Stimulated activated CD4-positive, alpha-beta T cell treated with anti-CD3 and anti-CD28 coated beads, Interleukin-1b, Interleukin-23, amount 100 ng/mL, for 1 hour (primary cell): ENCODE measurements at regions not wholly inside any gene's neighbourhood (a gene's known extent, or its start where the extent isn't known, plus 50 kb on each side); places are given as distances from the start of the nearest gene placed in this dataset.

Source experiments
- DNase-seq, 2 donors: peaks; one replicate each; pipeline ENCODE4 v3.0.0-alpha.2; 2020; ENCODE audit warnings: low read depth in 2 of 2

DNA sequence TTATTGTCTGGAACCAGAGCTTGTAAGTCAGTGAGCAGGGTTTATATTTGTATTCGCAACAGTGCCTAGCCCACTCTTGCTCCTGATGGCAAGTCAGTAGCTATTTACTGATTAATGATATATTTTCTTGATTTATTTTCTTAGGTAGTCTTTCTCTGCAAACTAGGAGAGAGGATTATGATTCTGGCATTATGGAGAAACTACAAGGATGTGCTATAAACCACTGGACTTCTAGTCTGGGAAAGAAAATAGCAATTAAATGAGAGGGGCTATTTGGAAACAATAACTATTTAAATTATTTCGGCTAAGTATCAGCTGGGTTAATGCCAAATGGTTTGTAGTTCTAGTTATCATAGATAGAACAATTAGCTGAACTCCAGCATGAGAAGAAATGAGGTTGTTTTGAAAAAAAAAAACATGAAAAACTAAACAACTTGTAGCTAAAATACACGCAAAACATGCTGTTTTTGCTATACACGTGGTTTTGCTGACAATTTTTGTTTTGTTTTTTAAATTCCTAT, 304.9 kb upstream of the TCF21 start:
- DNase-seq = no peak

DNA sequence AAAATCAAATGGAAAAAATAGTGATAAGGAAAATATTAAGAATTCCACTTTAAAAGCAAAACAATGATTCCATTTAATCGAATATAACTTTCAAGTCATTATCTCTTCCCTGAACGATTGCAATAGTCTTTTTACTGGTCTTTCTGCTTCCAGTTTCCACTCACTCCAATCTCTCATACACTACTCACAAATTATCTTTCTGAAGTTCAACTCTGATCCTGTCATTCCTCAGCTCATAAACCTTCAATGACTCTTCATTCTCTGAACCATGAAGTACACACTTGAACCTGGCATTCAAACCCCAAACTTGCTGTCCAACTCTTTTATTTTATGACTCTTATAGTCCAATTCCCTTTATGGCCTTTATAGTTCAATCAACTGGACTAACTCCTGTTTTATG, 304.1 kb upstream of the TCF21 start:
- no peak for DNase-seq

DNA sequence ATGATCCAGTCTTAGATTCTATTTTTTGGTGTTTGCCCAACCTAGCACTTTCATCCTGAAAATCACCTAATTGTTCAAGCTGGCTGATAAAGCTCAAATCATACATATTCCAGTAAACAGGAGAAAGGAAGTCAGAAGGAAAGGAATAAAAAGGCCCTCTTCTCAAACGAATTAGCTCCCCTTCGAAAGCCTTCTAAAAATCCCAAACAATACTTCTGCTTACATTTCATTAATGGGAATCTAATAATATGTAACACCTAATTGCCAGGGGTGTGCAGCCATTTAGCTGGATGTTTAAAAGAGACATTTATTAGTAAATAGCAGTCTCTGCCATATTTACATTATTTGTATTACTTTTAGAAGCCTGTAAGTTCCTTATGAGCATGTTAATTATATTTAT, 302.9 kb upstream of the TCF21 start:
- no peak for DNase-seq

DNA sequence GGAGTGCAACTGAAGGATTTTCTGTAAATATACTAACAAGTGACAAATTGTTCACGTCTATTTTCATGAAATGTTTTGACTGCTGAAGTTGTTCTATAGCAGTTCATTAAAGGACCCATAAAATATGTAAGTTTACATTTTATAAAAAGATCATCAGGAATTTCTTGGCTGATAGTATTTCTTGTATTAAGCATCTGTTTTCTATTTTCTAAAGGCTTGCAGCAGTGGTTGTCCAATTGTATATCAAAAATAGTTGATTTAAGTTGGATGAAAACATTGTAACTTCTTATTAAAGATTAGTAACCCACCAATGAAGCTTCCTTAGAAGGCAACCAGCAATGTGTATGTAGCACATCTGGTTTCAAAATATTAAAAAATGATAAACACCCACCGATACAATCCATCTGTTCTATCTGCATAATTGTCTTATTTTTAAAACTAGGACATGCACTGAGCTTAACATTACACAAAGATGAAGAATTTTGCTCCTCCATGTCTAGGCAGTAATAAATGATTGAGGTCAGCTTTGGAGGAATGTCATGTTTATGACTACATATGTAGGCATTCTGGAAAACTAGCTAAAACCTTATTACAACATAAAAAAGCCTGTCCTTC, 301.3 kb upstream of the TCF21 start:
- DNase-seq = no peak

- no peak for DNase-seq
Measured at GRCh38 chr6:133590196-133590595, 298.7 kb upstream of the TCF21 start.

GRCh38 chr6:133590814-133591213, 298.1 kb upstream of the TCF21 start:
- DNase-seq = no peak

GRCh38 chr6:133591275-133591674, 297.6 kb upstream of the TCF21 start:
- DNase-seq = no peak

- DNase-seq = no peak
Measured at GRCh38 chr6:133594652-133595110, 294.2 kb upstream of the TCF21 start.

GRCh38 chr6:133595111-133595761, 293.7 kb upstream of the TCF21 start:
- DNase-seq = no peak

GRCh38 chr6:133606852-133607251, 282.1 kb upstream of the TCF21 start:
- DNase-seq = no peak

DNA sequence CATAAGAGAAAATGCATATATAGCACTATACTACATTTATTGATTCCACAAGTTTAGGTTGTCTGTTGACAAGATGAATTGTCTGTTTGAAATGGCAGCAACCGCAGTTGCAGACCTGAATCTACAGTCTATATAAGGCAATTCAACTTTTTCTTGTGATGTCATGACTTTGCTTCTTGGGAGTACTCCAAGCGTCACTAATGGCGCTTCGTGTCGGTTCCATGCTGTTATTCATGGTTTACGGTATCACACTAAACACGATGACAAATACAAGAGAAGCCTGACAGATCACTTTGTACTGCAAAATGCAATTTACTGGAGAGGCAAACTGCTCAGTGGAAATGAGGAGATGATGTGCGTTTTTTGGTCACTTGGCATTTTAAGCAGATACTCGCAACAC, 280.3 kb upstream of the TCF21 start:
- no peak for DNase-seq

GRCh38 chr6:133609415-133610226, 279.3 kb upstream of the TCF21 start:
- DNase-seq = no peak

GRCh38 chr6:133610227-133610840, 278.6 kb upstream of the TCF21 start:
- DNase-seq = no peak

GRCh38 chr6:133610971-133611370, 277.9 kb upstream of the TCF21 start:
- DNase-seq = no peak

GRCh38 chr6:133612459-133612858, 276.5 kb upstream of the TCF21 start:
- DNase-seq = no peak

GRCh38 chr6:133613211-133613610, 275.7 kb upstream of the TCF21 start:
- DNase-seq = no peak

- no peak for DNase-seq
Measured at GRCh38 chr6:133621751-133622150, 267.2 kb upstream of the TCF21 start.

GRCh38 chr6:133623065-133623464, 265.8 kb upstream of the TCF21 start:
- no peak for DNase-seq

GRCh38 chr6:133623621-133624020, 265.3 kb upstream of the TCF21 start:
- no peak for DNase-seq

GRCh38 chr6:133626096-133626666, 262.7 kb upstream of the TCF21 start:
- DNase-seq = no peak

DNA sequence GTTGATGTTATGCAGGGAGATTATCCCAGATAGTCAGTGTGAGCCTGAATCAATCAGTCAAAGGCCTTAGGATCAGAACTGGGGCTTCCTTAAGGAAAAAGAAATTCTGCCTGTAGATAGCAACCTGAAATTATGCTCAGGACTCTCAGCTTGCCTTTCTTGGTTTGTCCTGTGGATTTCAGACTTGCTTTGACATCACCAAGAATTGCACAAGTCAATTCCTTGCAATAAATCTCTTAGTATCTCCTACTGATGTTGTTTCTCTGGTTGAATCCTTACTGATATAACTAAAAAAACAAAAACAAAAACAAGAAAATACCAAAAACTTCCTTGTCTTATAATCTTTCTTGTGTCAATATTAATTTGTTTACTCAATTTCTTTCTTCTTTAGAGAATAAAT, 258.9 kb upstream of the TCF21 start:
- no peak for DNase-seq

- no peak for DNase-seq
Measured at GRCh38 chr6:133630651-133631050, 258.3 kb upstream of the TCF21 start.
